H1 (cell line): ENCODE measurements at regions not wholly inside any gene's neighbourhood (a gene's known extent, or its start where the extent isn't known, plus 50 kb on each side); places are given as distances from the start of the nearest gene placed in this dataset.

ENCODE experiments used
- CTCF ChIA-PET: fragments of 300-600 bp; sonication (Branson Sonifier 250); formaldehyde crosslinking; loops from one replicate; lab custom pipeline; 2021; ENCODE audit not compliant: partially characterized antibody; lab: Charles Lee
- POLR2A ChIA-PET: fragments of 300-600 bp; sonication (Branson Sonifier 250); formaldehyde crosslinking; loops from one replicate; lab custom pipeline; 2021; ENCODE audit warnings: inconsistent platforms; ENCODE audit not compliant: partially characterized antibody; lab: Charles Lee
- DNase-seq, 2 experiments: peaks; one replicate each; pipeline versions ENCODE4 v3.0.0 to v3.0.0-alpha.2; 2010 to 2022; ENCODE audit warnings: low spot score in 2 of 2, low read depth in 1 of 2, mixed read lengths in 1 of 2
- FAIRE-seq: peaks from 2 replicates; lab custom pipeline; 2011; peaks lifted over from hg19 to GRCh38; lab: Jason Lieb, UNC
- H2AFZ ChIP-seq: 2 replicates; pipeline ENCODE4 v1.8.1; 2012; ENCODE audit warnings: low read length, inconsistent platforms
- H2AK5ac ChIP-seq: 2 replicates; pipeline ENCODE4 v1.6.1; 2013; ENCODE audit warnings: low read depth, low read length
- H2BK120ac ChIP-seq: replicated peaks from 2 replicates; pipeline ENCODE3; 2013; ENCODE audit warnings: low read depth, low read length, inconsistent platforms
- H2BK12ac ChIP-seq: 2 replicates; pipeline ENCODE4 v1.6.1; 2013; ENCODE audit warnings: low read depth, low read length
- H2BK15ac ChIP-seq: 2 replicates; pipeline ENCODE4 v1.6.1; 2013; ENCODE audit warnings: low read length
- H2BK20ac ChIP-seq: 2 replicates; pipeline ENCODE4 v1.6.1; 2013; ENCODE audit warnings: low read length
- H2BK5ac ChIP-seq: 2 replicates; pipeline ENCODE4 v1.6.1; 2013; ENCODE audit warnings: low read depth, low read length
- H3K14ac ChIP-seq: 2 replicates; pipeline ENCODE4 v1.6.1; 2013; ENCODE audit warnings: inconsistent platforms; ENCODE audit not compliant: insufficient read length
- H3K18ac ChIP-seq: 2 replicates; pipeline ENCODE4 v1.6.1; 2013; ENCODE audit warnings: low read length; ENCODE audit errors: extremely low read depth
- H3K23ac ChIP-seq: 2 replicates; pipeline ENCODE4 v1.6.1; 2013; ENCODE audit warnings: inconsistent platforms; ENCODE audit not compliant: insufficient read length
- H3K23me2 ChIP-seq: 2 replicates; pipeline ENCODE4 v1.6.1; 2013; ENCODE audit warnings: low read depth, low read length
- H3K27ac ChIP-seq: 2 replicates; pipeline ENCODE4 v1.6.1; 2011; ENCODE audit warnings: low read depth, low read length, inconsistent platforms
- H3K27me3 ChIP-seq, 4 experiments: replicated peaks in 1 of 4; 1 replicate in 1 of 4; 2 replicates in 3 of 4; pipeline versions ENCODE4 v1.6.1 to v1.8.1; 2011 to 2013; ENCODE audit warnings: low read length in 3 of 4, mild to moderate bottlenecking in 3 of 4, inconsistent platforms in 2 of 4, mixed read lengths in 2 of 4, moderate library complexity in 1 of 4; ENCODE audit not compliant: control insufficient read depth in 3 of 4, insufficient read depth in 3 of 4; ENCODE audit errors: extremely low read depth in 1 of 4
- H3K36me3 ChIP-seq, 4 experiments: 2 replicates each; pipeline versions ENCODE4 v1.6.1 to v1.8.1; 2011 to 2013; ENCODE audit warnings: mild to moderate bottlenecking in 4 of 4, low read length in 3 of 4, moderate library complexity in 2 of 4, control low read depth in 1 of 4, inconsistent platforms in 1 of 4; ENCODE audit not compliant: insufficient read depth in 4 of 4, control insufficient read depth in 2 of 4
- H3K4ac ChIP-seq: replicated peaks from 2 replicates; pipeline ENCODE3; 2013; ENCODE audit warnings: low read length, low read depth, mixed read lengths, inconsistent platforms; ENCODE audit not compliant: insufficient read length
- H3K4me1 ChIP-seq, 4 experiments: replicated peaks in 1 of 4; 1 replicate in 1 of 4; 2 replicates in 3 of 4; pipeline versions ENCODE4 v1.6.1 to v1.8.1; 2011 to 2013; ENCODE audit warnings: low read length in 3 of 4, inconsistent platforms in 2 of 4, mixed read lengths in 1 of 4; ENCODE audit not compliant: insufficient read depth in 4 of 4, control insufficient read depth in 3 of 4
- H3K4me2 ChIP-seq, 2 experiments: 2 replicates each; pipeline versions ENCODE4 v1.6.1 to v1.8.1; 2011 to 2013; ENCODE audit warnings: low read depth in 2 of 2, low read length in 2 of 2, control low read depth in 1 of 2, inconsistent platforms in 1 of 2, mild to moderate bottlenecking in 1 of 2; ENCODE audit not compliant: insufficient read depth in 1 of 2
- H3K4me3 ChIP-seq, 4 experiments: fragments of 200-600, 300-600 bp in 1 of 4; sonication (generic), shearing (Covaris generic), sonication (Bioruptor Twin) in 1 of 4; 2 replicates each; pipeline versions ENCODE4 v1.5.1 to v1.8.1; 2011 to 2016; ENCODE audit warnings: low read length in 4 of 4, low read depth in 3 of 4, control low read depth in 2 of 4, inconsistent platforms in 2 of 4, mild to moderate bottlenecking in 2 of 4, mixed read lengths in 1 of 4, moderate library complexity in 1 of 4; ENCODE audit not compliant: insufficient read depth in 2 of 4; ENCODE audit errors: extremely low read depth in 1 of 4
- H3K56ac ChIP-seq: replicated peaks from 2 replicates; pipeline ENCODE3; 2013; ENCODE audit warnings: low read depth, mild to moderate bottlenecking, mixed read lengths, low read length, inconsistent platforms; ENCODE audit not compliant: insufficient read length
- H3K79me1 ChIP-seq: 2 replicates; pipeline ENCODE4 v1.6.1; 2013; ENCODE audit warnings: low read depth, low read length, control low read depth
- H3K79me2 ChIP-seq, 2 experiments: 2 replicates each; pipeline versions ENCODE4 v1.6.1 to v1.8.1; 2012 to 2013; ENCODE audit warnings: low read length in 2 of 2, mild to moderate bottlenecking in 2 of 2, inconsistent platforms in 1 of 2; ENCODE audit not compliant: insufficient read depth in 2 of 2, control insufficient read depth in 1 of 2
- H3K9ac ChIP-seq, 4 experiments: replicated peaks in 1 of 4; 1 replicate in 1 of 4; 2 replicates in 3 of 4; pipeline versions ENCODE4 v1.6.1 to v1.8.1; 2011 to 2013; ENCODE audit warnings: low read depth in 3 of 4, low read length in 3 of 4, control low read depth in 2 of 4, mild to moderate bottlenecking in 2 of 4, moderate library complexity in 2 of 4, inconsistent platforms in 1 of 4; ENCODE audit errors: extremely low read depth in 1 of 4
- H3K9me3 ChIP-seq, 2 experiments: 2 replicates each; pipeline versions ENCODE4 v1.6.1 to v1.8.1; 2012 to 2013; ENCODE audit warnings: mild to moderate bottlenecking in 2 of 2, moderate library complexity in 2 of 2, control low read depth in 1 of 2, inconsistent platforms in 1 of 2, low read depth in 1 of 2, low read length in 1 of 2, mixed read lengths in 1 of 2; ENCODE audit not compliant: insufficient read depth in 2 of 2
- H4K20me1 ChIP-seq, 2 experiments: replicated peaks in 1 of 2; 2 replicates each; pipeline versions ENCODE3 to v1.8.1; 2011 to 2013; ENCODE audit warnings: inconsistent platforms in 2 of 2, low read length in 2 of 2, mild to moderate bottlenecking in 1 of 2; ENCODE audit not compliant: insufficient read depth in 2 of 2, control insufficient read depth in 1 of 2
- H4K5ac ChIP-seq: 2 replicates; pipeline ENCODE4 v1.6.1; 2013; ENCODE audit warnings: low read length, low read depth, mixed read lengths, inconsistent platforms; ENCODE audit not compliant: insufficient read length
- H4K8ac ChIP-seq: 2 replicates; pipeline ENCODE4 v1.8.0; 2013; ENCODE audit warnings: mild to moderate bottlenecking, moderate library complexity, low read length, inconsistent platforms; ENCODE audit not compliant: insufficient read depth; ENCODE audit errors: extremely low read depth
- H4K91ac ChIP-seq: replicated peaks from 2 replicates; pipeline ENCODE3; 2013; ENCODE audit warnings: low read length, mixed read lengths, inconsistent platforms; ENCODE audit not compliant: insufficient read length
- HDAC6 ChIP-seq: IDR thresholded peaks from one replicate; pipeline ENCODE4 v1.7.1; 2012; ENCODE audit warnings: low read depth, mild to moderate bottlenecking, inconsistent platforms, low read length, moderate library complexity
- JUND ChIP-seq: IDR thresholded peaks from 2 replicates; pipeline ENCODE4 v1.6.1; 2011; ENCODE audit warnings: mild to moderate bottlenecking, improper control_type of control experiment, low read length
- POU5F1 ChIP-seq: IDR thresholded peaks from 2 replicates; pipeline ENCODE4 v1.6.1; 2011; ENCODE audit warnings: low read depth, mild to moderate bottlenecking, low read length, moderate library complexity
- RAD21 ChIP-seq, 2 experiments: IDR thresholded peaks in 1 of 2; conservative IDR thresholded peaks in 1 of 2; 2 replicates each; pipeline ENCODE4 v1.6.1; 2011; ENCODE audit warnings: low read depth in 2 of 2, low read length in 2 of 2, improper control_type of control experiment in 1 of 2, inconsistent platforms in 1 of 2, mild to moderate bottlenecking in 1 of 2, moderate library complexity in 1 of 2
- RBBP5 ChIP-seq: IDR thresholded peaks from 2 replicates; pipeline ENCODE4 v1.7.1; 2012; ENCODE audit warnings: low read depth, mild to moderate bottlenecking, inconsistent platforms, low read length, moderate library complexity, borderline replicate concordance
- SIN3A ChIP-seq, 2 experiments: IDR thresholded peaks in 1 of 2; conservative IDR thresholded peaks in 1 of 2; 2 replicates each; pipeline ENCODE4 v1.6.1; 2011 to 2012; ENCODE audit warnings: low read length in 2 of 2, improper control_type of control experiment in 1 of 2, low read depth in 1 of 2, mild to moderate bottlenecking in 1 of 2
- SRF ChIP-seq: IDR thresholded peaks from 2 replicates; pipeline ENCODE4 v1.6.1; 2011; ENCODE audit warnings: mild to moderate bottlenecking, low read depth, low read length, moderate library complexity
- ZNF274 ChIP-seq: IDR thresholded peaks from 2 replicates; pipeline ENCODE4 v1.7.0; 2012; ENCODE audit warnings: low read length, borderline replicate concordance; ENCODE audit errors: extremely low read depth
- TF ChIP-seq, protein P1 (sequence below): IDR thresholded peaks from 2 replicates; pipeline ENCODE4 v1.6.1; 2012; ENCODE audit warnings: inconsistent platforms

- Histone ChIP-seq H3K36me3 (no peaks in the 10 kb centered on the region), H4K91ac (no peak overlapping the region), H4K5ac (no peak overlapping the region), H3K79me2 (no peaks in the 10 kb centered on the region), H2AFZ (no peak overlapping the region), H3K56ac (no peak overlapping the region), H3K4me1 (no peaks in the 10 kb centered on the region), H2AK5ac (no peak overlapping the region), H3K23ac (no peak overlapping the region), H3K27ac (no peak overlapping the region), H3K27me3 (no peaks in the 10 kb centered on the region), H2BK15ac (no peak overlapping the region), H3K4me2 (no peak overlapping the region), H3K23me2 (no peaks in the 10 kb centered on the region), H4K20me1 (no peaks in the 10 kb centered on the region), H3K14ac (no peak overlapping the region), H3K4me3 (no peak overlapping the region), H2BK12ac (no peak overlapping the region), H3K79me1 (no peaks in the 10 kb centered on the region), H3K4ac (no peak overlapping the region), H2BK5ac (no peak overlapping the region), H2BK20ac (no peak overlapping the region), H3K18ac (no peak overlapping the region), H2BK120ac (no peak overlapping the region), H3K9ac (no peak overlapping the region), H3K9me3 (no peaks in the 10 kb centered on the region), H4K8ac (no peak overlapping the region)
- TF ChIP-seq RBBP5 (no peak), SRF (no peak), SIN3A (conservative IDR thresholded peaks at IDR 0.05 in 1 of 2, IDR thresholded peaks at IDR 0.05 in 1 of 2; ENCODE audit: low read depth in 1 of 2, low read length in 2 of 2) (no peak), RAD21 (IDR thresholded peaks at IDR 0.05 in 1 of 2, conservative IDR thresholded peaks at IDR 0.05 in 1 of 2; ENCODE audit: low read depth in 2 of 2, low read length in 2 of 2) (no peak), ZNF274 (no peak), JUND (no peak), POU5F1 (no peak), HDAC6 (no peak)
- TF ChIP-seq, protein P1, sequence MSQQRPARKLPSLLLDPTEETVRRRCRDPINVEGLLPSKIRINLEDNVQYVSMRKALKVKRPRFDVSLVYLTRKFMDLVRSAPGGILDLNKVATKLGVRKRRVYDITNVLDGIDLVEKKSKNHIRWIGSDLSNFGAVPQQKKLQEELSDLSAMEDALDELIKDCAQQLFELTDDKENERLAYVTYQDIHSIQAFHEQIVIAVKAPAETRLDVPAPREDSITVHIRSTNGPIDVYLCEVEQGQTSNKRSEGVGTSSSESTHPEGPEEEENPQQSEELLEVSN = no peak
- DNase-seq (no peak), FAIRE-seq (no peak)
- POLR2A ChIA-PET = no interaction called here
- CTCF ChIA-PET = no interaction called here
Measured at GRCh38 chr4:37023996-37024395, 220.5 kb upstream of the NWD2 start.
